GM19455 (cell line): ENCODE measurements at regions not wholly inside any gene's neighbourhood (a gene's known extent, or its start where the extent isn't known, plus 50 kb on each side); places are given as distances from the start of the nearest gene placed in this dataset.
"Not testable (repeated sequence)": the region's sequence is repeated elsewhere in the genome, so short reads cannot be mapped to it uniquely, and the experiment has no call there.

Experiments used
- ATAC-seq: cut with Tn5 transposase; IDR thresholded peaks from one replicate; pipeline ENCODE4 v1.9.1; 2021; ENCODE audit not compliant: unreplicated experiment

- ATAC-seq: no peak
Measured at GRCh38 chr5:27821681-27822080, 783.3 kb upstream of the CDH9 start.

- no peak for ATAC-seq
Measured at GRCh38 chr5:27818888-27819287, 780.5 kb upstream of the CDH9 start.

- no peak for ATAC-seq
Measured at GRCh38 chr5:27814983-27815382, 776.6 kb upstream of the CDH9 start.

- ATAC-seq: no peak
Measured at GRCh38 chr5:27814286-27814685, 775.9 kb upstream of the CDH9 start.

- ATAC-seq: no peak
Measured at GRCh38 chr5:27810458-27810857, 772.1 kb upstream of the CDH9 start.

- no peak for ATAC-seq
Measured at GRCh38 chr5:27797220-27797619, 758.8 kb upstream of the CDH9 start.

- no peak for ATAC-seq
Measured at GRCh38 chr5:27788184-27788583, 749.8 kb upstream of the CDH9 start.

- no peak for ATAC-seq
Measured at GRCh38 chr5:27784317-27784716, 745.9 kb upstream of the CDH9 start.

- ATAC-seq: no peak
Measured at GRCh38 chr5:27778121-27778520, 739.7 kb upstream of the CDH9 start.

- ATAC-seq: no peak
Measured at GRCh38 chr5:27773636-27774035, 735.2 kb upstream of the CDH9 start.

- no peak for ATAC-seq
Measured at GRCh38 chr5:27773166-27773565, 734.8 kb upstream of the CDH9 start.

- ATAC-seq: no peak
Measured at GRCh38 chr5:27769748-27770402, 731.5 kb upstream of the CDH9 start.

GRCh38 chr5:27748847-27749246 is 710.5 kb upstream of the CDH9 start:
- ATAC-seq: no peak

GRCh38 chr5:27743383-27743979 is 705.1 kb upstream of the CDH9 start:
- ATAC-seq: not testable (repeated sequence)

- ATAC-seq: no peak
Measured at GRCh38 chr5:27742805-27743204, 704.4 kb upstream of the CDH9 start.

- ATAC-seq: no peak
Measured at GRCh38 chr5:27734838-27735237, 696.5 kb upstream of the CDH9 start.

- no peak for ATAC-seq
Measured at GRCh38 chr5:27733237-27733636, 694.9 kb upstream of the CDH9 start.

- ATAC-seq: no peak
Measured at GRCh38 chr5:27727254-27727653, 688.9 kb upstream of the CDH9 start.

GRCh38 chr5:27722337-27722736 is 684.0 kb upstream of the CDH9 start:
- ATAC-seq: no peak

- ATAC-seq: no peak
Measured at GRCh38 chr5:27708534-27708933, 670.1 kb upstream of the CDH9 start.

GRCh38 chr5:27706832-27707231 is 668.4 kb upstream of the CDH9 start:
- no peak for ATAC-seq

- ATAC-seq: no peak
Measured at GRCh38 chr5:27705661-27706060, 667.3 kb upstream of the CDH9 start.
